HL-60 (cell line): ENCODE measurements at regions not wholly inside any gene's neighbourhood (a gene's known extent, or its start where the extent isn't known, plus 50 kb on each side); places are given as distances from the start of the nearest gene placed in this dataset.

Experiments used
- CTCF ChIP-seq: IDR thresholded peaks from one replicate; pipeline ENCODE4 v1.5.1; 2011; ENCODE audit warnings: low read length, control low read depth, inconsistent platforms; ENCODE audit not compliant: insufficient read depth
- POLR2AphosphoS5 ChIP-seq: IDR thresholded peaks from 2 replicates; pipeline ENCODE4 v1.6.1; 2012; ENCODE audit warnings: low read depth

GRCh38 chr10:60643874-60644273, 134.4 kb upstream of the CDK1 start:
- TF ChIP-seq POLR2AphosphoS5: no peak
- no peak for TF ChIP-seq CTCF
